ENCODE measurements at regions not wholly inside any gene's neighbourhood (a gene's known extent, or its start where the extent isn't known, plus 50 kb on each side); places are given as distances from the start of the nearest gene placed in this dataset.

DNA sequence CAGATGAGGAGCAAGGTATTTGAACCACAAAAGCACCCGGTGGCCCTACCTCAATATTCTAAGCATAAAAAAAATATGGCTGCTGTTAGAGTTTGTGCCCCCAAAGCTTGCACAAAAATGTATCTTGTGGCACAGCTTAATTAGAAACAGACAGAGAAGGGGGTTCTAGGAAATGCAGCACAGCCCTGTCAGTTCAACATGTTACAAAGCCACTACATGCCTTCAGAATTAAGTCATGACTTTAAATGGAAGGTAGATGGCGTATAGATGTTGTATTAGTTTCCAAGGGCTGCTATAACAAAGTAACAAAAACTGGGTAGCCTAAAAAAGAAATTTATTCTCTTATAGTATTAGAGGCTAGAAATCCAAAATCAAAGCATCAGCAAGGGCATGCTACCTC is 703.8 kb downstream of the DIAPH3 start:
- TF ChIP-seq, protein P1, sequence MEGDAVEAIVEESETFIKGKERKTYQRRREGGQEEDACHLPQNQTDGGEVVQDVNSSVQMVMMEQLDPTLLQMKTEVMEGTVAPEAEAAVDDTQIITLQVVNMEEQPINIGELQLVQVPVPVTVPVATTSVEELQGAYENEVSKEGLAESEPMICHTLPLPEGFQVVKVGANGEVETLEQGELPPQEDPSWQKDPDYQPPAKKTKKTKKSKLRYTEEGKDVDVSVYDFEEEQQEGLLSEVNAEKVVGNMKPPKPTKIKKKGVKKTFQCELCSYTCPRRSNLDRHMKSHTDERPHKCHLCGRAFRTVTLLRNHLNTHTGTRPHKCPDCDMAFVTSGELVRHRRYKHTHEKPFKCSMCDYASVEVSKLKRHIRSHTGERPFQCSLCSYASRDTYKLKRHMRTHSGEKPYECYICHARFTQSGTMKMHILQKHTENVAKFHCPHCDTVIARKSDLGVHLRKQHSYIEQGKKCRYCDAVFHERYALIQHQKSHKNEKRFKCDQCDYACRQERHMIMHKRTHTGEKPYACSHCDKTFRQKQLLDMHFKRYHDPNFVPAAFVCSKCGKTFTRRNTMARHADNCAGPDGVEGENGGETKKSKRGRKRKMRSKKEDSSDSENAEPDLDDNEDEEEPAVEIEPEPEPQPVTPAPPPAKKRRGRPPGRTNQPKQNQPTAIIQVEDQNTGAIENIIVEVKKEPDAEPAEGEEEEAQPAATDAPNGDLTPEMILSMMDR (IDR thresholded peaks at IDR 0.05): no peak
- no peak for TF ChIP-seq POLR2A (IDR thresholded peaks at IDR 0.05)
